Inferior parietal cortex (tissue), 1 donor: ENCODE measurements at regions not wholly inside any gene's neighbourhood (a gene's known extent, or its start where the extent isn't known, plus 50 kb on each side); places are given as distances from the start of the nearest gene placed in this dataset.

Experiments
- DNase-seq: peaks from one replicate; pipeline ENCODE4 v3.0.0-alpha.2; 2016; ENCODE audit errors: extremely low spot score

DNA sequence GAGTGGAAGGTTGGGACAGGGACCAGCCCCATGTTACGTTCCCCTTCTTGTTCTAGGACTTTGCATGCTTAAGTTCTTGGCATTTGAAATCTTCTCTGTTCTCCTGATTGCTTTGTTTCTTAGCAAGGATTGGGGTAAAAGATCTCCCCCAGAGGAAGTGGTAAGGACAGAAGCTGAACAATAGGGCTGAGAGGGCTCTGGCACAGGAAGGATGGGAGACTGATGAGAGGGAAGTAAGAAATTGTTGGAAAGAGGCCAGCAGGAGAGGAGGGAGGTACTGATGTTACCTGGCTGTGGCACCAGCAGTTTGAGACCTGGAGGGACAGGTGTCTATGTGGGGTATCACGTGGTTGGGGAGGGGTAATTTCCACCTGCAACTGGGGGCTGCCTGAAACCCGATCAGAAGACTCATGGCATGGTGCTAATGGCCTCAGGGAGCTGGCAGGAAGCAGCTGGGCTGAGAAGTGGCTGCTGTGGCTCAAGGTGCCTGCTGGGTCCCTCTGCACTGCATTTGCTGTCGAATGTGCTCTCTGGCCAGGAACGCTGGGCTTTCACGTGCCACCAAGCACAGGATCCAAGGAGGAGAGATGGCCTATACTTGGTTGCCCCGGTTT lies 108.4 kb downstream of the LSM3 start:
- no peak for DNase-seq

- no peak for DNase-seq
Observed at GRCh38 chr3:14288177-14288788, 109.7 kb downstream of the LSM3 start.

- no peak for DNase-seq
Observed at GRCh38 chr3:14288833-14289451, 110.3 kb downstream of the LSM3 start.

- DNase-seq = peak; percentile 27
Observed at GRCh38 chr3:14289590-14290461, 111.2 kb downstream of the LSM3 start.

- DNase-seq = no peak
Observed at GRCh38 chr3:14290631-14291385, 111.6 kb upstream of the SLC6A6 start.

DNA sequence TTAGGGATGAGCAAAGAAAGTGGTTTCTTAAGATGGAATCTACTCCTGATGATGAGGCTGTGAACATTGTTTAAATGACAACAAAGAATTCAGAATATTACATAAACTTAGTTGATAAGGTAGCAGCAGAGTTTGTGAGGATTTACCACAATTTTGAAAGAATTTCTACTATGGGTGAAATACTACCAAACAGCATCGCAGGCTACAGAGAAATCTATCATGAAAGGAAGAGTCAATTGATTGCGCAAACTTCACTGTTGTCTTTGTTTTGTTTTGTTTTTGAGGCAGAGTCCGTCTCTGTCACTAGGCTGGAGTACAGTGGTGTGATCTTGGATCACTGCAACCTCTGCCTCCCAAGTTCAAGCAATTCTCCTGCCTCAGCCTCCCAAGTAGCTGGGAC lies 107.4 kb upstream of the SLC6A6 start:
- no peak for DNase-seq

DNA sequence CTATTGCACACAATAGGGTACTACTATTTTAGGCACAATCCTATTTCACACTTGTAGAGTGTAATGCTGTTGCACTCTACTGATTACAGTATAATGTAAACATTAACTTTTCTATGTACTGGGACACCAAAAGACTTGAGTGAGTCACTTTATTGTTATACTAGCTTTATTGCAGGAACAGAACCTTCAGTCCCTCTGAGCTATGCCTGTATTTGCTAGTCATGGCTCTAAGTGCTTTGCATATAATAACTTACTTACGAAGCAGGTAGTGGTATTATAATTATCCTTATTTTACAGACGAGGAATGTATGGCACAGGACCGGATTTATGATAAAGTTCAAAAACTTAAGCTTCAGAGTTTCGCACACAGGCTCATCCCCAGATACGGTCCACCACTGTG lies 106.6 kb upstream of the SLC6A6 start:
- DNase-seq = no peak

GRCh38 chr3:14297305-14297704 lies 105.1 kb upstream of the SLC6A6 start:
- no peak for DNase-seq

DNA sequence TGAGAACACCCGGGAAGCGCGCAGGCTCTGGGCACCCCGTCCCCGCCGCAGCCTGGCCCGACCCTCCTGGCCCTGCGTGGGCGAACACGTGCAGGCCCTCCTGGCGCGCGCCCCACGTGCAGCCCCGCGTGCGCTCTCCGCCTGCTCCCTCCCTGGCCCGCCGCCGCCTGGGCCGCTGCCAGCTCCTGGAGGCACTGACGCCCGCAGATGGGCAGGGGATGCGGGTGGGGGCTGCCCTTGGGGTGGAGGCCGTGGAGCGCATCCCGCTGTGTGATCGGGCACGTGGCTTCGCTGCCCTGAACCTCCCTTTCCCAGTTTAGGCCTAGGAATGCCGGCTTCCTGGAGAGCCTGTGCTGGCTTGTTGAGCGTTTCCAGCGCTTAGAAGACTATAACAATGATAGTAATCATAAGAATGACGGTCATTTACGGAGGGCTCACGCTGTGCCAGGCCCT lies 104.6 kb upstream of the SLC6A6 start:
- no peak for DNase-seq

DNA sequence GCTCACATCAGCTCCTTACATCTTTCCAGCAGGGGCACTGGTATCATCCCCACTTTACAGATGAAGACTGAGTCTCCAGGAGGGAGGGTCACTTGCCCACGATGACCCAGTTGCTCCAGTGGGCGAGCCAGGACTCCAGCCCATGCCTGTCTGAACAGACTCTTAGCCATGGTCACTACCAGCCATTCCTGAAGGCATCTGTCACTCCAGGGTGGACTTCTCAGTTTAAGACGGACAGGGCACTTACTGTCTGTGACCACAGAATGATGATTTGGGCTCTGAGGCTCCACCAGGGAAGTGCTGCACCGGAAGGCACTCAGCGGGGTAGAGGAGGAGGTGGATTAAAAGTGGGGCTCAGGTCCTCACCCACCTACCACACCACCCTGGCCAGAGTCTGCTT lies 104.0 kb upstream of the SLC6A6 start:
- DNase-seq = no peak

DNA sequence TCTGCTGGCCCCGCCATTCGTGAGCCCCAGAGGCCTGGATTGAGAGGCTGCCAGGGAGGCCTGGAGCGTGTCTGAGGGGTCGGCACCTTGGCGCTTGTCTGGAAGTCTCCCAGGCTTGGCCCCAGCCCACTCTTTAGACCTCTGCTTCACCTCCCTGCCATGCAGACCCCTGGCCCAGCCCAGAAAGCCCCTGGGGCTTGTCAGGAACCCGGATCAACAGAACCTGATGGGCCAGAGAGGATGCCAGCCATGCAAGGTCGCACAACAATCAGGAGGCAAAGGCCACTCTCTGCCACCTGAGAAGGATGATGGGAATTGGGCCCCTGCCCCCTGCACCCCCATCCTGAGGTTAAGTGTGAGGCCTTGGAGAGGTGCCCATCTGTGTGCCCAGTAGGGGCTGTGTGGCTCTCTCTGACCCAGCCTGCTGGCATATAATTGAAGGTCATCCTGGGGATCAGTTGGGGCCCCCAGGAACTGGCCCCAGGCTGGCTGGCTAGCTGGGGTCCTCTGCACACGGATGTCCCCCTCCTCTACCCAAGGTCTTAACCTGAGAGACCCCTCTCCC lies 103.3 kb upstream of the SLC6A6 start:
- DNase-seq = no peak

DNA sequence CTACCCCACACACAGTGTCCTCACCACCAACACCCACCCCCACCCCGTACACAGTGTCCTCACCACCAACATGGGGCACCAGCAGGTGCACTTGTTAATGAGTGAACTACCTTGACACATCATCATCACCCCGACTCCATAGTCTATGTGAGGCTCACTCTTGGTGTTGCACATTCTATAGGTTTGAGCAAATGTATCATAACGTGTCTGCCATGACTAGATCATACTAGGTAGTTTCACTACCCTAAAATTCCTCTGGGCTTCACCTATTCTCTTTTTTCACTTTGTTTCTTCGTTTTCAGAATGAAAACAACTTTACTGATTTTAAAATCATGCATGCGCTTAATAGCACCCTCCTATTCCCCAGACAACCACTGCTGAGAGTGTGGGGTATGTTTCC lies 102.6 kb upstream of the SLC6A6 start:
- no peak for DNase-seq

DNA sequence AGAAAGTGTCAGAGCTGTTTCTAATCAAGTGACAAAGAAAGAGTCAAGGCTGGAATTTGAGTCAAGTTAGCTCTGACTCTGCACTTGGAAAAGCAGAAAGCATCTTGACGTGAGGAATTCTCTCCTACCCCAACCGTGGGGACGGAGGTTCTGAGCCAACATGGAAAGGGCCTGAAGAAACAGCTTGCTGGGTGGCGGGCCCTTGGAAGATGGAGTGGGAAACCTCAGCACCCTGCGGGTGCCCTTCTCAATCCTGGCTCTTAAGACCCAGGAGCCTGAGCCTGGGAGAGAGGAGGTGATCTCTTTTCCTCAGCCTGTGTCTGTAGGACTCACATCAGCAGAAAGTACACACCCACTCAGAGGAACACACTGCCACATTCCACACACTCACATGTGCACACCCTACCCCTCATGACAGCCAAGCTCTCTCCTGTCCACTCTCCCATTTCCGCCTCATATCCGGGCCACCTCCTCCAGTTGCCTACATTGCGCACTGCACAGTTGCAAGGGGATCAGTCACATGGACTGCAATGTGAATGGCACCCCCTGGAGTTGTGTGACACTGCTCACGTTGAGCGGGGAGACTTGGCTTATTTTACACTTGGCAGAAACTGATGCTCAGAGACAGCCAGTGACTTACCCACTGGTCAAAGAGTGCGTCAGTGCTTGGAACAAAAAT lies 101.5 kb upstream of the SLC6A6 start:
- no peak for DNase-seq

GRCh38 chr3:14301558-14301957 lies 100.8 kb upstream of the SLC6A6 start:
- DNase-seq = no peak

GRCh38 chr3:14303336-14304100 lies 98.9 kb upstream of the SLC6A6 start:
- no peak for DNase-seq

- no peak for DNase-seq
Observed at GRCh38 chr3:14304101-14305045, 98.0 kb upstream of the SLC6A6 start.

DNA sequence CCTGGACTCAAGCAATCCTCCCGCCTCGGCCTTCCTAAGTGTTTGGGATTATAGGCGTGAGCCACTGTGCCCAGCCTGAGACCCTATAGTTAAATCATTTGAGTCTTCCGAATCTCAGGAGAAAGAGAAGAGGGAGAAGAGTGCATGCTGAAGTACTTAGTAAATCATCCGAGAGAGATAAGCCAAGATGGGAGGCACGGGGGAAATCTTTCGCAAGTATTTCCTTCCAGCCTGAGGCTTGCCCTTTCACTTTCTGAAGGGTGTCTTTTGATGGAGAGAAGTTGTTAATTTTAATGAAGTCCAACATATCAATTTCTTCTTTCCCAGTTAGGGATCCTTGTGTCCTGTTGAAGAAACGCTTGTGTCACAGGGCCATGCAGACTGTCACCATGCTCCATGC lies 97.1 kb upstream of the SLC6A6 start:
- DNase-seq = no peak

DNA sequence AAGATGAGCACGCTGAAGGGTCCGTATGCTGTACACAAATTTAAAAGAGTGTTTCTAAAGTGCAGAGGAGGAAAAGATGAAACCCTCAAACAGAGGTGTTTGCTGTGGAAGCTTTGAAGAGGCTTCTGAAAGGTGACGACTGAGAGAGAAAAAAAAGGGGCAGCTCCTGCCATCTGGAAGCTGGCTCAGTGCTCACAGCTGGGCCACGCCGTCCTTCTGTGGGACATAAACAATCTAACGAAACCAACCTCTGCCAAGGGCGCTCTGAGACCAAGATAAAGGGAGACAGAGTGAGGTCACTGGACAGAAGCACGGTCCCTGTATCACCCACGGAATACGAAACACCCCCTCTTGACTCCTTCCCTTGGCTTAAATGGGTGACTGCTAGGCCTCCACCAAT lies 96.3 kb upstream of the SLC6A6 start:
- DNase-seq = no peak
